ENCODE measurements at regions not wholly inside any gene's neighbourhood (a gene's known extent, or its start where the extent isn't known, plus 50 kb on each side); places are given as distances from the start of the nearest gene placed in this dataset.

DNA sequence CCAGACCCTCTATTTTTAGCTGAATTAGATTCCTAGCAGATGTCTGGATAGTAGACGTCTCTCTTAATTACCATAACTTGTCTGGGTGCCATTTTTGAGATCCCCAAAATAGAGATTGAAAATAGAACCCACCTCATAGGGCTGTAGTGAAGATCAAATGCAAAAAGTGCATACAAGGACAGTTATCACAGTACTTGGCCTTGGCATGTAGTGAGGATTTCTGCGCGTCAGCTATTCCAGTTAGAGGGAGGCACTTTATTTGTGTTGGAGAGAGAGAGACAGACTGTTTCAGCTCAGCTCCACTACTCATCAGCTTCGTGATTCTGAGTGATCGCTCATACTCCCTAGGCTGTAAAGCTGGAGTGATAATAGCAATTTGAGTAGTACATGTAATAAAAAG lies 59.6 kb upstream of the CDH13 start:
- peaks cover 3 to 15% (median 6%) of the 10 kb centered on the region in 5 donors for H3K9me3 Mint-ChIP-seq
- POLR2A ChIA-PET, result no interaction called here

DNA sequence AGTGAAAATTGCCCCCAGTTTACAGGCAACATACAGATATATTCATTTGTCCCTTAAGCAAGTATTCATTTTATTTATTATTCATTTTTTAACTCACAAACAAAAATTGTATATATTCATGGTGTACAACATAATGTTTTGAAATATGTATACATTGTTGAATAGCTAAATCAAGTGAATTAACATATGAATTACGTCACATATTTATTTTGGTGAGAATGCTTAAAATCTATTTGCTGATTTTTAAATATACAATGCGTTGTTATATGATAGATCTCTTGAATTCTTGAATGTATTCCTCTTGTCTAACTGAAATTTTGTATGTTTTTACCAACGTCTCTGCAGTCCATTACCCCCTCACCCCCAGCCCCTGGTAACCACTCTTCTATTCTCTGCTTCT lies 63.4 kb upstream of the CDH13 start:
- Mint-ChIP-seq H3K4me1 (peaks cover 0 to 2% (median 0%) of the 10 kb centered on the region in 3 donors), H3K4me3 (no peak overlapping the region), H3K9me3 (peaks cover 3 to 11% (median 6%) of the 10 kb centered on the region in 5 donors), H3K27me3 (peaks cover 0 to 1% of the 10 kb centered on the region in 2 donors), H3K36me3 (no peaks in the 10 kb centered on the region), H3K27ac (no peak overlapping the region)
- H3K4me1 ChIP-seq (ENCODE audit: insufficient read depth, low read length), result no peaks in the 10 kb centered on the region
- ChIA-PET CTCF (no interaction called here), POLR2A (no interaction called here)
- H3K9me3 ChIP-seq (ENCODE audit: low read length), result no peaks in the 10 kb centered on the region
- DNase-seq, result no peak
- H3K27ac ChIP-seq (ENCODE audit: low read depth, low read length), result no peak overlapping the region
- no peaks in the 10 kb centered on the region for H3K36me3 ChIP-seq (ENCODE audit: insufficient read depth, low read length)
- no peak overlapping the region for H3K4me3 ChIP-seq (ENCODE audit: low read length)
- H3K27me3 ChIP-seq (ENCODE audit: insufficient read depth, low read length, poor library complexity, severe bottlenecking), result no peaks in the 10 kb centered on the region

More for the DNA sequence above, 59.6 kb upstream of the CDH13 start:
- no peak overlapping the region for H3K4me3 ChIP-seq (ENCODE audit: low read length)
- peaks cover 1 to 3% of the 10 kb centered on the region in 2 donors for H3K27me3 Mint-ChIP-seq
- no peak overlapping the region for H3K4me3 Mint-ChIP-seq
- CTCF ChIA-PET, result no interaction called here
- H3K27ac Mint-ChIP-seq, result no peak overlapping the region
- H3K27ac ChIP-seq (ENCODE audit: low read depth, low read length), result no peak overlapping the region
- peaks cover 0 to 2% (median 0%) of the 10 kb centered on the region in 3 donors for H3K4me1 Mint-ChIP-seq
- H3K4me1 ChIP-seq (ENCODE audit: insufficient read depth, low read length), result no peaks in the 10 kb centered on the region
- H3K9me3 ChIP-seq (ENCODE audit: low read length), result no peaks in the 10 kb centered on the region
- no peaks in the 10 kb centered on the region for H3K36me3 ChIP-seq (ENCODE audit: insufficient read depth, low read length)
- no peaks in the 10 kb centered on the region for H3K27me3 ChIP-seq (ENCODE audit: insufficient read depth, low read length, poor library complexity, severe bottlenecking)
- no peaks in the 10 kb centered on the region for H3K36me3 Mint-ChIP-seq
- DNase-seq, result no peak

DNA sequence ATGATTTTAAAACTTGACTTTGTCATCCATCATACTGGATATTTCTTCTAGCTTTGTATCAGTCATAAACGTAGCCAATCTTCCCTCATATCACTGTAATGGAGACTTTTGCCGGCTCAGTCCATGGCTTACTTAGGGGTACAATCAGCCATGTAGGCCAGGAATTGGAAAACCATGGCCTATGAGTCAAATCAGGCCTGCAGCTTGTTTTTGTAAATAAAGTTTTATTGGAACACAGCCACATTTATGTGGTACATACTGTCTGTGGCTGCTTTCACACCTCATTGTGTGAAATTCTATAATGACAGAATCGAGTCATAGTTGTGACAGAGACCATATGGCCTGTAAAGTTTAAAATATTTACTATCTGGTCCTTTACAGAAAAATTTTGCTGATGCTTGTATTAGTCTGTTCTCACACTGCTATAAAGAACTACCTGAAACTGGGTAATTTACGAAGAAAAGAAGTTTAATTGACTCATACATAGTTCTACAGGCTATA lies 64.5 kb upstream of the CDH13 start:
- ChIA-PET POLR2A (no interaction called here), CTCF (no interaction called here)
- Histone ChIP-seq H3K27me3 (ENCODE audit: insufficient read depth, low read length, poor library complexity, severe bottlenecking) (no peaks in the 10 kb centered on the region), H3K4me1 (ENCODE audit: insufficient read depth, low read length) (no peaks in the 10 kb centered on the region), H3K36me3 (ENCODE audit: insufficient read depth, low read length) (no peaks in the 10 kb centered on the region), H3K4me3 (ENCODE audit: low read length) (no peak overlapping the region), H3K9me3 (ENCODE audit: low read length) (no peaks in the 10 kb centered on the region), H3K27ac (ENCODE audit: low read depth, low read length) (no peak overlapping the region)
- Mint-ChIP-seq H3K4me3 (no peak overlapping the region), H3K36me3 (no peaks in the 10 kb centered on the region), H3K9me3 (peaks cover 3 to 11% (median 6%) of the 10 kb centered on the region in 5 donors), H3K27me3 (peaks cover 0 to 1% of the 10 kb centered on the region in 2 donors), H3K27ac (peak overlapping the region in 1 of 8 donors; percentile 72), H3K4me1 (peaks cover 0 to 2% (median 0%) of the 10 kb centered on the region in 3 donors)
- no peak for DNase-seq

DNA sequence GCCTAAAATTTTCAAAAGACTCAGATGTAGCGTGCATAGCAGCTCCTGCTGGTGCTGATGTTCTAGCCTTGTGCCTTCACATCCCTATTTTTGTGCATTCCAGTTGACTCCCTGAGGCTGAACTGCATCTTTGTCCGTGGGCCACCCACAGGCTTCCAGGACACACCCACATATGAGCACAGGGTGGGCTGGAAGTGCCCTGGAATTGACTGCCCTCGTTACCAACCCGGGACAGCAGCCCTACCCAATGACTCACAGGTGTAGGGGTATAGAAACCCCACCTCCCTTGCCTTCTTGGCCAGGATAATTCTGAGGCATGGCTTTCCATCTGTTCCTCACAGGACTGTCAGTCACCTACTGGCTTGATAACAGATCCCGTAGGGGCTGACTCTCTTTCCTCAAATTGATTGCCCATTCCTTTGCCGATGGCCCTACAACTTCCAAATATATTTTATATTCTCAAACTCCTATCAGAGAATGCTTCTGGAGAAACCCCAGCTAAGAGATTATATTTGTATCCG lies 65.9 kb upstream of the CDH13 start:
- Histone ChIP-seq H3K27ac (ENCODE audit: low read depth, low read length) (no peak overlapping the region), H3K4me1 (ENCODE audit: insufficient read depth, low read length) (no peaks in the 10 kb centered on the region), H3K4me3 (ENCODE audit: low read length) (no peak overlapping the region), H3K9me3 (ENCODE audit: low read length) (no peaks in the 10 kb centered on the region), H3K36me3 (ENCODE audit: insufficient read depth, low read length) (no peaks in the 10 kb centered on the region), H3K27me3 (ENCODE audit: insufficient read depth, low read length, poor library complexity, severe bottlenecking) (no peaks in the 10 kb centered on the region)
- Mint-ChIP-seq H3K36me3 (no peaks in the 10 kb centered on the region), H3K4me1 (peaks cover 0 to 2% (median 0%) of the 10 kb centered on the region in 3 donors), H3K4me3 (no peak overlapping the region), H3K27me3 (peaks cover 0 to 1% of the 10 kb centered on the region in 2 donors), H3K9me3 (peaks cover 3 to 11% (median 8%) of the 10 kb centered on the region in 5 donors), H3K27ac (peak overlapping the region in 1 of 8 donors; percentile 16)
- POLR2A ChIA-PET, result no interaction called here
- CTCF ChIA-PET, result no interaction called here
- DNase-seq, result no peak

DNA sequence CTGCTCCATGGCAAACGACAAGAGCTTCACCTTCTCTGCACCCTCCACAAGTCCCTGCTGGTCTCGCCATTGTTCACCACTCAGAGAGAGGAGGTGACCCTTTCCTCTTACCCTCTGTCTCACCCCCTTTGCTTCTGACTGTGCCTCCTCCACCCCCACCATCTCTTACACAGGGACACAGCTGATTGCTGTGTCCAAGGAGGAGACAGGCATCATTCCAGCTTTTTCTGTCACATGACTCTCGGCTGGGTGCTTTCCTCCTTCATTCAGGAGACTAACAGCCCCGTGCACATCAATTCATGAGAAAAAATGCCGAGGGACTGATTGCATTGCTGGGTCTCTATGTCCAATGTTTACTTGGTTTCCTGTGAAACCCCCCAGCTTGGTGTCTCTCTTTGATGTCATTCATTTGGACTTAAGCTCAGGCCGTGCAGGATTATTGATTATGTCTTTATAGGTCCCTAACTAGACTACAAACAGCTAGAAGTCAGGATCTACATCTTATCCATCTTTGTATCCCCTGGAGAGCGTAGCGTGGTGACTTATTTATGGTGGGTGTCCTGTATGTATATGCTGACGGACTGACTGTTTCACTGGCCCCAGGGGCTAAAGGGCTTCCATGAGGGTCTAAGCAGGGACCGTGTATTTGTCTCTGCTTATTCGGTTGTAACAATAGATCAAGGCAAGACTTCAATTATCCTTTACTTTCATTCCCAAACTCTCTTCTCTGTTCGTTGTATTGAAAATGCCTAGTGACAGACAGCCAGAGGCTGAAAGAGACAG lies 82.2 kb upstream of the CDH13 start:
- no peak for DNase-seq
- Mint-ChIP-seq H3K4me1 (no peaks in the 10 kb centered on the region), H3K9me3 (no peaks in the 10 kb centered on the region), H3K4me3 (no peak overlapping the region), H3K27me3 (peaks cover 3 to 16% of the 10 kb centered on the region in 2 donors), H3K27ac (no peak overlapping the region), H3K36me3 (no peaks in the 10 kb centered on the region)
- Histone ChIP-seq H3K27ac (ENCODE audit: low read depth, low read length) (no peak overlapping the region), H3K4me1 (ENCODE audit: insufficient read depth, low read length) (no peaks in the 10 kb centered on the region), H3K9me3 (ENCODE audit: low read length) (no peaks in the 10 kb centered on the region), H3K4me3 (ENCODE audit: low read length) (no peak overlapping the region), H3K36me3 (ENCODE audit: insufficient read depth, low read length) (no peaks in the 10 kb centered on the region), H3K27me3 (ENCODE audit: insufficient read depth, low read length, poor library complexity, severe bottlenecking) (no peaks in the 10 kb centered on the region)
- CTCF ChIA-PET, result no interaction called here
- POLR2A ChIA-PET, result no interaction called here

DNA sequence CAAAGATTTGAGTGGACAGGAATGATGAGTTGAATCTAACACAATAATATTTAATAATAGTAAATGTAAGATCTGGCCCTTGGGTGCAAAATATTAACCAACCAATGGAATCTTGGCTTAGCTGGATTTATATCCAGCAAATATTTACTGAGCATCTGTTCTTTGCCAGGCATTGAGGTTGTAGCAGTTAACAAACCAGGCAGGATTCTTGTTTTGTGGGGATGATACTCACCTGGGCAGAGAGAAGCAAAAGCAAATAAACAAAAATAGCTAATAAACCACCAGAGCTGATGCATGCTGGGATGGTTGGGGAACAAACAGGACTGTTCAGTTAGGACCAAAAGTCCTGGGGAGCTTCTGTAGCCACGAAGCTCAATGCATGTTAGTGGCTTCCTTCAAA lies 84.1 kb upstream of the CDH13 start:
- ChIA-PET CTCF (no interaction called here), POLR2A (no interaction called here)
- Histone ChIP-seq H3K36me3 (ENCODE audit: insufficient read depth, low read length) (no peaks in the 10 kb centered on the region), H3K4me3 (ENCODE audit: low read length) (no peak overlapping the region), H3K9me3 (ENCODE audit: low read length) (no peaks in the 10 kb centered on the region), H3K4me1 (ENCODE audit: insufficient read depth, low read length) (no peaks in the 10 kb centered on the region), H3K27ac (ENCODE audit: low read depth, low read length) (no peak overlapping the region), H3K27me3 (ENCODE audit: insufficient read depth, low read length, poor library complexity, severe bottlenecking) (no peaks in the 10 kb centered on the region)
- Mint-ChIP-seq H3K4me3 (no peak overlapping the region), H3K4me1 (no peaks in the 10 kb centered on the region), H3K27me3 (peaks cover 7 to 18% of the 10 kb centered on the region in 2 donors), H3K9me3 (peaks cover 0 to 5% (median 0%) of the 10 kb centered on the region in 5 donors), H3K27ac (no peak overlapping the region), H3K36me3 (no peaks in the 10 kb centered on the region)
- no peak for DNase-seq

DNA sequence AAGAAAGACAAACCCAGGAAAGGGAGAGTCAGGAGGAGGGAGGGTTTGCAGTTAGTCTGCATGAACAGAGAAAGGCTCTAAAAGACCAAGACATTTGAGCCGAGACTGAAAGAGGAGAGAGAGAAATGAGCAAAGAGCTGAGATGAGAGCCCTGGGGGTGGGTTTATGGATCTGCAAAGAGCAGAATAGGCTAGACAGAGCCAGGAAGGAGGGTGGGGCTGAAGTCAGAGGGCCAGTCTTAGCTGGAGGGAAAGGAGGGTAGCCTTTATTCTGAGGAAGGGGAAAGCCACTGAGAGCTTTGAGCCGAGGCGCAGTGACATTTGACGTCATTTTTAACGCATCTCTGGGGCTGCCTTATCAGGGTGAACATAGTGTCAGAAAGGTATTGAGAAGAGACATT lies 85.7 kb upstream of the CDH13 start:
- Mint-ChIP-seq H3K9me3 (peaks cover 0 to 5% (median 0%) of the 10 kb centered on the region in 5 donors), H3K36me3 (no peaks in the 10 kb centered on the region)

DNA sequence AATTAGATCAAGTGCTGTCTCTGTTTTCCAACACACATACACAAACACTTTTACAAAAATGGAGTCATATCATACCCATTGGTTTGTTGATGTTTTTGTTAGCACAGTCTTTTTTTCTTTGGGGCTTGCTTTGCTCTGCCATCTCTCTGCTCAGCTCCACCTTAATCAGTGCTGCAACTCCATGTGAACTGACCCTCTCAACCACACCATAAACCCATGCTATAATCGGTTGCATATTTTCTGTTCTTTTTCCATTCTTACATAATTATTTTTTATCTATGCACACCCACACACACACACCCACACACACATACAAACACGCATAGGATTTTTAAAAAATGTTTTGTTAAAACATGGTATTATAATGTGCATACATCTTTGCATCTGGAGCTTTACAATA lies 91.0 kb upstream of the CDH13 start:
- ChIA-PET CTCF (no interaction called here), POLR2A (no interaction called here)
- no peaks in the 10 kb centered on the region for H3K9me3 ChIP-seq (ENCODE audit: low read length)
- H3K4me3 ChIP-seq (ENCODE audit: low read length), result no peak overlapping the region
- no peak overlapping the region for H3K4me3 Mint-ChIP-seq
- H3K27ac ChIP-seq (ENCODE audit: low read depth, low read length), result no peak overlapping the region
- H3K4me1 ChIP-seq (ENCODE audit: insufficient read depth, low read length), result no peaks in the 10 kb centered on the region
- H3K36me3 ChIP-seq (ENCODE audit: insufficient read depth, low read length), result no peaks in the 10 kb centered on the region
- H3K4me1 Mint-ChIP-seq, result no peaks in the 10 kb centered on the region
- H3K27me3 Mint-ChIP-seq, result peaks cover 4 to 12% of the 10 kb centered on the region in 2 donors
- no peaks in the 10 kb centered on the region for H3K36me3 Mint-ChIP-seq
- H3K27me3 ChIP-seq (ENCODE audit: insufficient read depth, low read length, poor library complexity, severe bottlenecking), result no peaks in the 10 kb centered on the region
- H3K27ac Mint-ChIP-seq, result no peak overlapping the region
- H3K9me3 Mint-ChIP-seq, result peaks cover 0 to 5% (median 0%) of the 10 kb centered on the region in 5 donors
- DNase-seq, result no peak

More for the DNA sequence above, 85.7 kb upstream of the CDH13 start:
- H3K27me3 Mint-ChIP-seq, result peaks cover 4 to 11% of the 10 kb centered on the region in 2 donors
- DNase-seq, result no peak
- H3K27ac Mint-ChIP-seq, result no peak overlapping the region
- CTCF ChIA-PET, result no interaction called here
- POLR2A ChIA-PET, result no interaction called here
- Histone ChIP-seq H3K36me3 (ENCODE audit: insufficient read depth, low read length) (no peaks in the 10 kb centered on the region), H3K27me3 (ENCODE audit: insufficient read depth, low read length, poor library complexity, severe bottlenecking) (no peaks in the 10 kb centered on the region), H3K4me1 (ENCODE audit: insufficient read depth, low read length) (no peaks in the 10 kb centered on the region), H3K4me3 (ENCODE audit: low read length) (no peak overlapping the region), H3K9me3 (ENCODE audit: low read length) (no peaks in the 10 kb centered on the region), H3K27ac (ENCODE audit: low read depth, low read length) (no peak overlapping the region)
- no peak overlapping the region for H3K4me3 Mint-ChIP-seq
- no peaks in the 10 kb centered on the region for H3K4me1 Mint-ChIP-seq
